ENCODE measurements at regions not wholly inside any gene's neighbourhood (a gene's known extent, or its start where the extent isn't known, plus 50 kb on each side); places are given as distances from the start of the nearest gene placed in this dataset.

GRCh38 chr3:98999675-99000074 lies 98.2 kb upstream of the DCBLD2 start:
- no peak for DNase-seq (ENCODE audit: extremely low read depth in 1 of 11, low read depth in 9 of 11, low spot score in 4 of 11)

GRCh38 chr3:98994128-98994762 lies 92.8 kb upstream of the DCBLD2 start:
- peak in 6 of 11 donors; percentile 7 to 52 (median 18) for DNase-seq (ENCODE audit: extremely low read depth in 1 of 11, low read depth in 9 of 11, low spot score in 4 of 11)

GRCh38 chr3:98991393-98991792 lies 89.9 kb upstream of the DCBLD2 start:
- no peak for DNase-seq (ENCODE audit: extremely low read depth in 1 of 11, low read depth in 9 of 11, low spot score in 4 of 11)

GRCh38 chr3:98990657-98991056 lies 89.2 kb upstream of the DCBLD2 start:
- no peak for DNase-seq (ENCODE audit: extremely low read depth in 1 of 11, low read depth in 9 of 11, low spot score in 4 of 11)

GRCh38 chr3:98986073-98986472 lies 84.6 kb upstream of the DCBLD2 start:
- peak in 9 of 11 donors; percentile 1 to 26 (median 13) for DNase-seq (ENCODE audit: extremely low read depth in 1 of 11, low read depth in 9 of 11, low spot score in 4 of 11)

- no peak for DNase-seq (ENCODE audit: extremely low read depth in 1 of 11, low read depth in 9 of 11, low spot score in 4 of 11)
Observed at GRCh38 chr3:98985431-98985830, 83.9 kb upstream of the DCBLD2 start.

- no peak for DNase-seq (ENCODE audit: extremely low read depth in 1 of 11, low read depth in 9 of 11, low spot score in 4 of 11)
Observed at GRCh38 chr3:98984024-98984423, 82.5 kb upstream of the DCBLD2 start.

GRCh38 chr3:98982351-98982750 lies 80.9 kb upstream of the DCBLD2 start:
- no peak for DNase-seq (ENCODE audit: extremely low read depth in 1 of 11, low read depth in 9 of 11, low spot score in 4 of 11)

GRCh38 chr3:98980915-98981596 lies 79.6 kb upstream of the DCBLD2 start:
- DNase-seq (ENCODE audit: extremely low read depth in 1 of 11, low read depth in 9 of 11, low spot score in 4 of 11), result no peak

GRCh38 chr3:98979296-98979695 lies 77.8 kb upstream of the DCBLD2 start:
- no peak for DNase-seq (ENCODE audit: extremely low read depth in 1 of 11, low read depth in 9 of 11, low spot score in 4 of 11)

GRCh38 chr3:98978068-98978811 lies 76.7 kb upstream of the DCBLD2 start:
- no peak for DNase-seq (ENCODE audit: extremely low read depth in 1 of 11, low read depth in 9 of 11, low spot score in 4 of 11)

- no peak for DNase-seq (ENCODE audit: extremely low read depth in 1 of 11, low read depth in 9 of 11, low spot score in 4 of 11)
Observed at GRCh38 chr3:98977520-98977919, 76.0 kb upstream of the DCBLD2 start.

- no peak for DNase-seq (ENCODE audit: extremely low read depth in 1 of 11, low read depth in 9 of 11, low spot score in 4 of 11)
Observed at GRCh38 chr3:98974442-98974841, 72.9 kb upstream of the DCBLD2 start.

- DNase-seq (ENCODE audit: extremely low read depth in 1 of 11, low read depth in 9 of 11, low spot score in 4 of 11), result no peak
Observed at GRCh38 chr3:98972720-98973119, 71.2 kb upstream of the DCBLD2 start.

- DNase-seq (ENCODE audit: extremely low read depth in 1 of 11, low read depth in 9 of 11, low spot score in 4 of 11), result no peak
Observed at GRCh38 chr3:98972155-98972554, 70.7 kb upstream of the DCBLD2 start.

GRCh38 chr3:98971169-98971681 lies 69.7 kb upstream of the DCBLD2 start:
- DNase-seq (ENCODE audit: extremely low read depth in 1 of 11, low read depth in 9 of 11, low spot score in 4 of 11), result no peak

GRCh38 chr3:98969295-98969694 lies 67.8 kb upstream of the DCBLD2 start:
- no peak for DNase-seq (ENCODE audit: extremely low read depth in 1 of 11, low read depth in 9 of 11, low spot score in 4 of 11)

GRCh38 chr3:98968824-98969223 lies 67.3 kb upstream of the DCBLD2 start:
- no peak for DNase-seq (ENCODE audit: extremely low read depth in 1 of 11, low read depth in 9 of 11, low spot score in 4 of 11)

GRCh38 chr3:98968347-98968746 lies 66.9 kb upstream of the DCBLD2 start:
- DNase-seq (ENCODE audit: extremely low read depth in 1 of 11, low read depth in 9 of 11, low spot score in 4 of 11), result no peak

- no peak for DNase-seq (ENCODE audit: extremely low read depth in 1 of 11, low read depth in 9 of 11, low spot score in 4 of 11)
Observed at GRCh38 chr3:98967758-98968157, 66.3 kb upstream of the DCBLD2 start.
